AG04450 (cell line): ENCODE measurements at regions not wholly inside any gene's neighbourhood (a gene's known extent, or its start where the extent isn't known, plus 50 kb on each side); places are given as distances from the start of the nearest gene placed in this dataset.

ENCODE experiments used
- CTCF ChIA-PET: fragments of 300-600, 350-600 bp; formaldehyde crosslinking; extraction: SDS; loops from one replicate; lab custom pipeline; 2022; ENCODE audit warnings: antibody characterized with exemption, inconsistent platforms; lab: Charles Lee
- POLR2A ChIA-PET: fragments of 350-600 bp; formaldehyde crosslinking; extraction: SDS; loops from one replicate; lab custom pipeline; 2021; ENCODE audit warnings: antibody characterized with exemption, inconsistent platforms; lab: Yijun Ruan, JAX
- DNase-seq: peaks from one replicate; pipeline ENCODE4 v3.0.0-alpha.2; 2011; ENCODE audit warnings: low read depth, low spot score
- H3K27ac ChIP-seq: one replicate; pipeline ENCODE4 v1.5.1; 2012; ENCODE audit warnings: low read depth, low read length, control low read depth
- H3K27me3 ChIP-seq: one replicate; pipeline ENCODE4 v1.6.0; 2012; ENCODE audit warnings: low read length; ENCODE audit not compliant: control insufficient read depth, insufficient read depth
- H3K4me3 ChIP-seq: 2 replicates; pipeline ENCODE4 v1.5.1; 2011; ENCODE audit warnings: mild to moderate bottlenecking, low read depth, low read length, control low read depth
- H3K9me3 ChIP-seq: 2 replicates; pipeline ENCODE4 v1.5.1; 2012; ENCODE audit warnings: low read length; ENCODE audit not compliant: control insufficient read depth, insufficient read depth
- CTCF ChIP-seq: IDR thresholded peaks from 2 replicates; pipeline ENCODE4 v1.5.1; 2011; ENCODE audit warnings: low read depth, low read length, control low read depth, inconsistent platforms

GRCh38 chr11:29184939-29185890, 831.6 kb downstream of the KCNA4 start:
- peaks cover 4% of the 10 kb centered on the region for H3K9me3 ChIP-seq
- ChIA-PET POLR2A (interaction anchor here (0.6 to 1.3 kb wide), 7 partner anchors 11 to 1488 kb away, joined by 3 read pairs; no protein-coding TSS in a partner anchor), CTCF (interaction anchor here (1.4 kb wide), 1 partner anchor 143 kb away, joined by 4 read pairs; no protein-coding TSS in a partner anchor)
- TF ChIP-seq CTCF = no peak
- peak overlapping the region; percentile 98 for H3K27ac ChIP-seq
- H3K27me3 ChIP-seq = no peaks in the 10 kb centered on the region
- H3K4me3 ChIP-seq = no peak overlapping the region
- peak; percentile 88 for DNase-seq

- ChIA-PET POLR2A (no interaction called here), CTCF (interaction anchor here (1.6 kb wide), 1 partner anchor 145 kb away, joined by 3 read pairs; no protein-coding TSS in a partner anchor)
- Histone ChIP-seq H3K9me3 (peaks cover 4% of the 10 kb centered on the region), H3K27ac (no peak overlapping the region), H3K27me3 (no peaks in the 10 kb centered on the region), H3K4me3 (no peak overlapping the region)
- TF ChIP-seq CTCF = no peak
- no peak for DNase-seq
Observed at GRCh38 chr11:29183301-29183700, 833.5 kb downstream of the KCNA4 start.

GRCh38 chr11:29173660-29174062, 843.2 kb downstream of the KCNA4 start:
- ChIA-PET POLR2A (interaction anchor here (1.1 to 1.5 kb wide), 2 partner anchors 12 to 54 kb away, joined by 3 to 6 read pairs; no protein-coding TSS in a partner anchor), CTCF (no interaction called here)
- TF ChIP-seq CTCF = no peak

GRCh38 chr11:29171360-29171950, 845.4 kb downstream of the KCNA4 start:
- no peaks in the 10 kb centered on the region for H3K9me3 ChIP-seq
- TF ChIP-seq CTCF = no peak
- H3K27ac ChIP-seq = no peak overlapping the region
- POLR2A ChIA-PET = no interaction called here
- no peak overlapping the region for H3K4me3 ChIP-seq
- CTCF ChIA-PET = interaction anchor here (1.4 kb wide), 1 partner anchor 158 kb away, joined by 4 read pairs; no protein-coding TSS in a partner anchor
- no peak for DNase-seq
- H3K27me3 ChIP-seq = no peaks in the 10 kb centered on the region

More at GRCh38 chr11:29173660-29174062, 843.2 kb downstream of the KCNA4 start:
- H3K9me3 ChIP-seq = no peaks in the 10 kb centered on the region
- H3K27me3 ChIP-seq = no peaks in the 10 kb centered on the region
- H3K27ac ChIP-seq = no peak overlapping the region
- peak; percentile 88 for DNase-seq
- no peak overlapping the region for H3K4me3 ChIP-seq

- no peak for DNase-seq
- ChIA-PET POLR2A (no interaction called here), CTCF (interaction anchor here (0.8 kb wide), 1 partner anchor 162 kb away, joined by 3 read pairs; no protein-coding TSS in a partner anchor)
- H3K27me3 ChIP-seq = no peaks in the 10 kb centered on the region
- no peak overlapping the region for H3K27ac ChIP-seq
- no peak overlapping the region for H3K4me3 ChIP-seq
- TF ChIP-seq CTCF = no peak
- H3K9me3 ChIP-seq = no peaks in the 10 kb centered on the region
Observed at GRCh38 chr11:29166306-29166705, 850.5 kb downstream of the KCNA4 start.
